Heart right ventricle (tissue), 16 donors: ENCODE measurements at regions not wholly inside any gene's neighbourhood (a gene's known extent, or its start where the extent isn't known, plus 50 kb on each side); places are given as distances from the start of the nearest gene placed in this dataset.

Source experiments
- ATAC-seq, 8 donors: fragments of 200-7000 bp; cut with Tn5 transposase; one replicate each; pipeline ENCODE4 v1.9.1; 2020; ENCODE audit warnings: mild to moderate bottlenecking in 8 of 8, moderate library complexity in 8 of 8, moderate number of reproducible peaks in 1 of 8
- DNase-seq, 2 donors: peaks; one replicate each; pipeline ENCODE4 v3.0.0-alpha.2; 2020
- H3K27ac ChIP-seq, 10 donors: fragments of 200-600 bp; sonication (generic) in 2 of 10; one replicate each; pipeline versions ENCODE4 v1.5.0 to v1.8.0; 2020 to 2022; ENCODE audit warnings: mild to moderate bottlenecking in 3 of 10
- H3K27me3 ChIP-seq, 7 donors: fragments of 200-600 bp; one replicate each; pipeline ENCODE4 v1.8.0; 2021 to 2022; ENCODE audit warnings: mild to moderate bottlenecking in 2 of 7
- H3K36me3 ChIP-seq, 9 donors: fragments of 200-600 bp; sonication (generic) in 1 of 9; one replicate each; pipeline versions ENCODE4 v1.5.0 to v1.8.0; 2020 to 2022; ENCODE audit warnings: mild to moderate bottlenecking in 2 of 9
- H3K4me1 ChIP-seq, 9 donors: fragments of 200-600 bp; sonication (generic) in 1 of 9; one replicate each; pipeline versions ENCODE4 v1.5.0 to v1.8.0; 2020 to 2022; ENCODE audit warnings: mild to moderate bottlenecking in 4 of 9
- H3K4me3 ChIP-seq, 10 donors: fragments of 200-600 bp; sonication (generic) in 2 of 10; one replicate each; pipeline versions ENCODE4 v1.5.0 to v1.8.0; 2020 to 2022; ENCODE audit warnings: mild to moderate bottlenecking in 7 of 10, moderate library complexity in 2 of 10
- H3K9me3 ChIP-seq, 11 donors: fragments of 200-600 bp in 10 of 11; sonication (generic) in 2 of 11; one replicate each; pipeline versions ENCODE4 v1.5.0 to v1.8.0; 2013 to 2022; ENCODE audit warnings: mild to moderate bottlenecking in 2 of 11, control low read depth in 1 of 11, moderate library complexity in 1 of 11
- WGBS, 2 donors: extraction: QIAGEN DNeasy Blood & Tissue Kit; methylation state at CpG; one replicate each; pipeline ENCODE4 v1.1.7; 2013; ENCODE audit warnings: inconsistent platforms in 1 of 2; 5-methylcytosine and 5-hydroxymethylcytosine counted together
- intact Hi-C, 10 donors: fragments of 100-400 bp; cut with DNase I; formaldehyde crosslinking; loops; one replicate each; pipeline versions ENCODE4 v1.11.1 to v1.14.2; 2022
- TF ChIP-seq, protein P1 (sequence below), 9 donors: fragments of 200-600 bp; sonication (generic) in 2 of 9; IDR thresholded peaks; one replicate each; pipeline versions ENCODE4 v1.5.0 to v1.8.0; 2021 to 2022; ENCODE audit warnings: antibody characterized with exemption in 9 of 9, mild to moderate bottlenecking in 5 of 9, moderate library complexity in 1 of 9
- donor health status: Arrhythmogenic right ventricular cardiomyopathy.
- donor health status: ischemic (EF 13 %, LVEDD 7.1; RV severe dilation, severe dysfunction).
- donor health status: healthy with polysubstance abuse.
- donor health status: DM: no; HTN: yes; CAD: no.
- donor health status: DM: no; HTN: no; CAD: no.
- donor health status: ischemic (EF 25% LVEDD 6.9; RV normal size, moderate dysfunction).
- donor health status: ischemic (EF 25% LVEDD 5.7; RV mildly dilated, moderate dysfunction).
- donor health status: healthy.
- donor health status: DM: yes; HTN: yes; CAD: no.
- donor health status: Ischemic cardiomyopathy.
- donor health status: ischemic (EF 35%, LVEDD 5.7; RV mildly dilated, moderate dysfunction).
- donor health status: nonischemic (EF 11% LVEDD 7.7; RV severe dilation, severe dysfunction).
- donor health status: DM: yes; HTN: yes; CAD: no.
- donor health status: PGD.
- donor health status: ischemic (EF 29% LVEDD 5.4; RV normal size, mild dysfunction).
- donor health status: nonischemic (EF 23%, LVEDD 6.1; RV moderate dilation, normal function).

DNA sequence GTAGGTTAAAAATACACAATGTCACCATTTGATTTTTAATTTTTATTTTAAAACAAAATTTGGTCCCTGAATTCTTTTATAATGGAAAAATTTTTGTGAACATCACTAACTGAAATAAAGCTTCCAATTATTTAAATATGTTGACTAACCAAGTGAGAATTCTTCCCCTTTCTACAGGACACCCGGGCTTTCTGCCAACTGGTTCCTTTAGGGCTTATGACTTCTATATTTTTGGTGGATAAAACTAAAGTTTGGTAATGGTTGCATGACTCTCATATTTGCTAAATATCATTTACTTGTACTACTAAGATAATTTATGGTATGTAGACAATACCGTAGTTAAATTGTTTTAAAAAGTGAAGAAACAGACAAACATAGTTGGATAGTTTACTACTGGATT lies 291.0 kb upstream of the DOK6 start:
- ATAC-seq, result no peak
- intact Hi-C loops, result no loop called here

GRCh38 chr18:69120833-69121232 lies 279.9 kb upstream of the DOK6 start:
- intact Hi-C loops, result loop anchor here in 1 of 10 donors (10.0 kb wide), 1 partner anchor 54 kb away; no protein-coding TSS in a partner anchor
- H3K27me3 ChIP-seq, result no peaks in the 10 kb centered on the region
- no peak overlapping the region for H3K4me3 ChIP-seq
- TF ChIP-seq, protein P1, sequence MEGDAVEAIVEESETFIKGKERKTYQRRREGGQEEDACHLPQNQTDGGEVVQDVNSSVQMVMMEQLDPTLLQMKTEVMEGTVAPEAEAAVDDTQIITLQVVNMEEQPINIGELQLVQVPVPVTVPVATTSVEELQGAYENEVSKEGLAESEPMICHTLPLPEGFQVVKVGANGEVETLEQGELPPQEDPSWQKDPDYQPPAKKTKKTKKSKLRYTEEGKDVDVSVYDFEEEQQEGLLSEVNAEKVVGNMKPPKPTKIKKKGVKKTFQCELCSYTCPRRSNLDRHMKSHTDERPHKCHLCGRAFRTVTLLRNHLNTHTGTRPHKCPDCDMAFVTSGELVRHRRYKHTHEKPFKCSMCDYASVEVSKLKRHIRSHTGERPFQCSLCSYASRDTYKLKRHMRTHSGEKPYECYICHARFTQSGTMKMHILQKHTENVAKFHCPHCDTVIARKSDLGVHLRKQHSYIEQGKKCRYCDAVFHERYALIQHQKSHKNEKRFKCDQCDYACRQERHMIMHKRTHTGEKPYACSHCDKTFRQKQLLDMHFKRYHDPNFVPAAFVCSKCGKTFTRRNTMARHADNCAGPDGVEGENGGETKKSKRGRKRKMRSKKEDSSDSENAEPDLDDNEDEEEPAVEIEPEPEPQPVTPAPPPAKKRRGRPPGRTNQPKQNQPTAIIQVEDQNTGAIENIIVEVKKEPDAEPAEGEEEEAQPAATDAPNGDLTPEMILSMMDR (IDR thresholded peaks at IDR 0.05), result no peak
- ATAC-seq, result no peak
- 47 to 49% methylated on average over 2 of the region's 2 CpGs for WGBS, 2 donors
- DNase-seq, result no peak
- H3K9me3 ChIP-seq, result no peaks in the 10 kb centered on the region
- peaks cover 0 to 12% (median 0%) of the 10 kb centered on the region in 9 donors for H3K4me1 ChIP-seq
- H3K36me3 ChIP-seq, result no peaks in the 10 kb centered on the region
- no peak overlapping the region for H3K27ac ChIP-seq

More for the DNA sequence above, 291.0 kb upstream of the DOK6 start:
- 39 to 42% methylated on average over 2 of the region's 2 CpGs for WGBS, 2 donors
- Histone ChIP-seq H3K9me3 (peaks cover 0 to under 1% (median 0%) of the 10 kb centered on the region in 11 donors), H3K27me3 (no peaks in the 10 kb centered on the region), H3K36me3 (no peaks in the 10 kb centered on the region), H3K27ac (no peak overlapping the region), H3K4me1 (no peaks in the 10 kb centered on the region), H3K4me3 (no peak overlapping the region)
- DNase-seq, result no peak
- TF ChIP-seq, protein P1 (IDR thresholded peaks at IDR 0.05), result no peak

GRCh38 chr18:69123421-69123820 lies 277.3 kb upstream of the DOK6 start:
- 77 to 78% methylated on average over 1 of the region's 1 CpG for WGBS, 2 donors
- no peak for DNase-seq
- Histone ChIP-seq H3K27me3 (no peaks in the 10 kb centered on the region), H3K4me1 (peaks cover 0 to 12% (median 0%) of the 10 kb centered on the region in 9 donors), H3K9me3 (no peaks in the 10 kb centered on the region), H3K36me3 (no peaks in the 10 kb centered on the region), H3K4me3 (no peak overlapping the region), H3K27ac (no peak overlapping the region)
- TF ChIP-seq, protein P1 (IDR thresholded peaks at IDR 0.05), result no peak
- ATAC-seq, result no peak
- intact Hi-C loops, result loop anchor here in 1 of 10 donors (10.0 kb wide), 1 partner anchor 51 kb away; no protein-coding TSS in a partner anchor

- no peaks in the 10 kb centered on the region for H3K27me3 ChIP-seq
- intact Hi-C loops, result loop anchor here in 1 of 10 donors (10.0 kb wide), 1 partner anchor 47 kb away; no protein-coding TSS in a partner anchor
- ATAC-seq (peak in 4 of 8 donors; percentile 29 to 69 (median 50)), DNase-seq (no peak)
- TF ChIP-seq, protein P1 (IDR thresholded peaks at IDR 0.05), result no peak
- no peaks in the 10 kb centered on the region for H3K36me3 ChIP-seq
- H3K4me1 ChIP-seq, result no peaks in the 10 kb centered on the region
- peaks cover 0 to 17% (median under 1%) of the 10 kb centered on the region in 11 donors for H3K9me3 ChIP-seq
- no peak overlapping the region for H3K4me3 ChIP-seq
- H3K27ac ChIP-seq, result no peak overlapping the region
- WGBS, 2 donors, result 43 to 52% methylated on average over 3 of the region's 3 CpGs
These were observed 272.7 kb upstream of the DOK6 start for GRCh38 chr18:69127873-69128500.
